ENCODE measurements at regions not wholly inside any gene's neighbourhood (a gene's known extent, or its start where the extent isn't known, plus 50 kb on each side); places are given as distances from the start of the nearest gene placed in this dataset.

DNA sequence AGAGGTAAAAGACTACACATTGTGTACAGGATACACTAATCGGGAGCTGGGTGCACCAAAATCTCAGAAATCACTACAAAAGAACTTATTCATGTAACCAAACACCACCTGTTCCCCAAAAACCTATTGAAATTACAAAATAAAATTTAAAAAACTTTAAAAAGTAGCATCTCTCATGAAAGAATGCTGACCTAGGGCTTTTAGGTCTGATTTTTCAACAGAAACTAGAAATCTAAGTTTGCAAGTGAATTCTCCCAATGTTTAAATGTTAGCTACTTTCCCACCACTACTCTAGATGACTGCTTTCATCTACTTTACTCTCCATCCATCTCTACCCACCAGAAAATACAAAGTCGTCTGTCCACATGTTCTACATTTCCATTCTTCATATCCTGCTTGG lies 1447.7 kb downstream of the RPA4 start:
- no peak for ATAC-seq
- no peak for DNase-seq (ENCODE audit: low spot score)

DNA sequence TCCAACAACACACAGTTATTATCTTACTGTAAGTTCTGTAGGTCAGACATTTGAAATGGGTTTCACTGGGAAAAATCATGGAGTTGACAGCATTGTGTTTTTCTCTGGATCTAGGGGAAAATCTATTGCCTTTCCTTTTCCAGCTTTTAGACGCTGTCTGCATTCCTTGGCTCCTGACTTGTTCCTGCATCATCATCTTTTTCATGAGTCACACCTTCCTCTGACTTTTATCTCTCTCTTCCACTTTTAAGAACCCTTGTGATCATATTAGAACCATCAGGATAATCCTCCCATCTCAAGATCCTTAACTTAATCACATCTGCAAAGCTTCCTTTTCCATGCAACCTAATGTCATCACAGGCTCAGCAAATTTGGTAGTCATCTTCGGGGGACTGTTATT lies 1454.8 kb downstream of the RPA4 start:
- DNase-seq (ENCODE audit: low spot score) (no peak), ATAC-seq (no peak)

- ATAC-seq (no peak), DNase-seq (ENCODE audit: low spot score) (no peak)
These were observed 1467.2 kb downstream of the RPA4 start for GRCh38 chrX:98350940-98351339.

- DNase-seq (ENCODE audit: low spot score) (no peak), ATAC-seq (no peak)
These were observed 1473.4 kb downstream of the RPA4 start for GRCh38 chrX:98357146-98357545.

- DNase-seq (ENCODE audit: low spot score) (no peak), ATAC-seq (no peak)
These were observed 1478.9 kb downstream of the RPA4 start for GRCh38 chrX:98362630-98363029.

GRCh38 chrX:98371994-98372393 lies 1488.3 kb downstream of the RPA4 start:
- no peak for DNase-seq (ENCODE audit: low spot score)
- no peak for ATAC-seq

DNA sequence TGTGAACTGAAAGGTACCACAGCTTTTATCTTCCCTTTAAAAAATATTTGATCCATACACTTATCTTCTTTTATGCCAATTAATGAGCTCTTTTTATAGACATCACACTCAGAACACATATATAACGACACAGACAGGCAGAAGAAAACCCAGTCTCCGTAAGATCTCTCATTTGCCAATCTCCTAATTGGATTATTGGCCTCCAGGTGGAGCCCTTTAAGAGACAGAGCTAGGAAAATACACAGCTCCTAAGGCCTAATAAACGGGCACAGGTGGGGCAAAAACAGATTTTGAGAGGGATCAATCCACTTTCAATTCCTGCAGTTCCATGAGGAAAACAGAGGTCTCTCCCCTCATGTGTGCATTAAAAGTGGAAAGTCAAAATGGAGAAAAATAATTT lies 1495.4 kb downstream of the RPA4 start:
- no peak for ATAC-seq

DNA sequence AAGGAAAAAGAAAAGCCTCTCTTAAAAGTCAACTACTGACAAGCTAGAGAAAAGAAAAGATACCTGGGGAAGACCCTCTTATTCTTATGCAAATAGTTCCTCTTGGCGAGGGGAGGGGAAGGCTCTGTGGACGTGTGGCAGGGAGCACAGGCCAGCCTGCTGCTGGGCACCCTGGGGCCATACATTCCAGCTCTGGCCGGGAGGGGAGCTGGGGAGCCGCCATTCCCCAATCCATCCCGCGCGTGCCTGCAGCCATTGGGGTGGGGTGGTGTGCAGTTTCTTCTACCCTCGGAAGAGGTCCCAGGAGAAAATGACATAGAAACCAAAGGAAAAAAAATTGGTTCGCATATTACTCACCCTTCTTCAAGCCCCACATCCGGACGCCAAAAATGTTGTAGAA lies 1496.4 kb downstream of the RPA4 start:
- ATAC-seq (no peak), DNase-seq (ENCODE audit: low spot score) (no peak)

More for the DNA sequence above, 1495.4 kb downstream of the RPA4 start:
- DNase-seq (ENCODE audit: low spot score), result no peak

DNA sequence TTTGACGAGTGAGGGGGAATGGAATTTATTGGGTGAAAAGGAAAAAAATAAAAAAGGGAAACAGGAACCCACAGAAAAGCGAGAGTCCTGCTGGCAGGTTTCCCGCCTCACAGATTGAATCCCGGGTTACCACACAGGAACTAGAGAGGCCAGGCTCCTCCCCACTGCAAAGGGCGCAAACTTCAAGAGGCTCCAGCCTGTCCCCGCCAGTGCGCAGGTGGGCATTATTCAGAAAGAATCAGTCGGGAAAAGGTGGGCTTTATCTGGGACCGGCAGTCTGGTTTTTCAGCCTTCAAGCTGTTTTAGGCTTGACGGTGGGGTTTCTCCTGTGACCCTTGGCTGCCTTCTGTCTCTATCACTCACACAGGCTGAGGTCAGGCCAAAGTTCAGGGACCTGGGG lies 1496.8 kb downstream of the RPA4 start:
- no peak for DNase-seq (ENCODE audit: low spot score)
- ATAC-seq, result no peak

DNA sequence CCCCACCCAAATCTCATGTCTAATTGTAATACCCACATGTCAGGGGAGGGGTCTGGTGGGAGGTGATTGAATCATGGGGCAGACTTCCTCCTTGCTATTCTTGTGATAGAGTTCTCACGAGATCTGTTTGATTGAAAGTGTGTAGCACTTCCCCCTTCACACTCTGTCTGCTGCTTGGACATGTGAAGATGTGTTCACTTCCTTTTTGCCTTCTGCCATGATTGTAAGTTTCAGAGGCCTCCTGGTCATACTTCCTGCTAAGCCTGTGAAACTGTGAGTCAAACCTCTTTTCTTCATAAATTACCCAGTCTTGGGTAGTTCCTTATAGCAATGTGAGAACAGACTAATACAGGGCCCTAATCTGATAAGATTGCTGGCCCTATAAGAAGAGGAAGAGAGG lies 1514.8 kb downstream of the RPA4 start:
- ATAC-seq (no peak), DNase-seq (ENCODE audit: low spot score) (no peak)

DNA sequence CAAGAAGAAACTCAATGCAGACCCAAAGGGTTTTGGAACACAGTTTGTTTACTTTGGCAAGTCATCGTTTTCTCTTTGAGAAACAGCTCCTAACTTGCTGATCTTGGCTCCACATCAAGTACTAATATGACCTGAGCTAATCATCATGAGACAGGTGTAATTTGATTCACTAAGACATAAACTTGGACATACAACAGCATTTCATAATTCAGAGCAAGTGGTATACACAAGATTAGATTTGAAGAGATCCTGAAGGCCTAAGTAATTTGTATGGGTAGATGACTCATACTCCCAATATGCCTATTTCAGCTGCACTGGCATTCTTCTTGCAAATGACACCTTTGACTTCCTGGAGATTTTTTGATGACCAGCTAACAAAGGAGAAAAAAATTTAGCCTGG lies 1521.7 kb downstream of the RPA4 start:
- DNase-seq (ENCODE audit: low spot score), result no peak
- no peak for ATAC-seq

DNA sequence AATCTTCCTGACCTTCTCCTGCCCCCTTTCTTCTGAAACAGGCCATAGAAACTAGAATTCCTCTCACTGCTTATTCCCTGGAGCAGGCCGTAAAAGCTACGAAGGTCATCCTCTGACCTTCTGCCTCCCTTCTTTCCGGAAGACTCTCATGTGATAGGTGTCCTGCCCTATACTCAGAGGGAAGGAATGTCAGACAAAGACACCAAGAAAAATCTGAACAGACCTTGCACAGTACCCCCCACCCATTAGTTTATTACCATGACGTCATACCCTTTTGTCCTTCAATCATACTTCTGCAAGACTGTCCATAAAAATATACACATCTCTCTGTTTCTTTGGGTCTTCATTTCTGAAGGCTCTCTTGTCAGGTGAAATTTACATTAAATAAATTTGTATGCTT lies 1523.9 kb downstream of the RPA4 start:
- no peak for ATAC-seq
- no peak for DNase-seq (ENCODE audit: low spot score)

DNA sequence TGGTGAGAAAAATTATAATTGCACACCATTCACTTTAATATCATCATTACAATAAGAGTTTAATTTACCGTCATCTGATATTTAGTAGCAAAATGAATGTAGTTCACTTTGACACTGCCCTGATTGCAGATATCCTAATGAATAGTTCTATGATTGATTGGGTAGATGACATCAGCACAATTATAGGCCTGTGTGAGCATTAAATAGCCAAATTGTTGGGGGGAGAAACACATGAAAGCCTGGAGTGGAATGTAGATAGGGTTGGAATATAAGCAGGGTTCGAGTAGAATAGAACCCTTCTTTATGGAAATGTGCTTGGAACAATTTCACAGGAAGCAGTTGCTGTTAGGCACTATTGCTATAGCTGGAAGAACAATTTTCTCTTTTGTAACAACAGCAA lies 1526.2 kb downstream of the RPA4 start:
- no peak for ATAC-seq
- no peak for DNase-seq (ENCODE audit: low spot score)

- no peak for DNase-seq (ENCODE audit: low spot score)
- no peak for ATAC-seq
These were observed 1528.3 kb downstream of the RPA4 start for GRCh38 chrX:98412058-98412457.

DNA sequence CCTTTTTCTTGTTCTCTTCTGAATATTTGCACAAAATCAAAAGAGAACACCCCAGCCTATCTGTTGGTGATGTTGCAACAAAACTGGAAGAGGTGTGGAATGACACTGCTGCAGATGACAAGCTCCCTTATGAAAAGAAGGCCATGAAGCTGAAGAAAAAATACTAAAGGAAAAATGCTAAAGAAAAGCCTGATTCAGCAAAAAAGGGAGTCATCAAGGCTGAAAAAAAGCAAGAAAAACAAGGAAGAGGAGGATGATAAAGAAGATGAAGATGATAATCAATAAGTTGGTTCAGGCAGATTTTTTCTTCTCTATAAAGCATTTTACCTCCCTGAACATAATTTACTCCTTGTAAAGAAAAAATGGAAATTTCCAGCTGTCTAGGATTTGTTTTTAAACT lies 1538.8 kb downstream of the RPA4 start:
- DNase-seq (ENCODE audit: low spot score) (no peak), ATAC-seq (no peak)

- no peak for DNase-seq (ENCODE audit: low spot score)
- no peak for ATAC-seq
These were observed 1548.7 kb downstream of the RPA4 start for GRCh38 chrX:98432413-98432812.

DNA sequence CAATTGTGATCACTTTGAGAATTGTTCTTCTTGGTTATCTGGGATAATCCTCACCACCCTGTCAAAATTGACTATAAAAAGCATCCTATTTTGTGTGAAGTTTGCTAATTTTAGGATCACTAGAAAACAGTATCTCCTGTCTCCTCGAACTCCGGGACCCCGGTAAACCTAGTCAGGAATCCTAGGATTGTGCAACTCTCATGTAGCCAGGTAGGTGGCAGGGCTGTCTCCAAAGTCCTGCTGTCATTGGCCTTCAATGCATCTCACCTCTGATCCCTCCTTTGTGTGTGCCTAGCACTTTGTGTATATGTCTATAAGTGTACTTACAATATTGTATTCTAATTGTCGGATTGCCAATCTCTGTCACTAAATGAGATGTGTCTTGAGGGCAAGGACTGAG lies 1564.8 kb downstream of the RPA4 start:
- ATAC-seq (no peak), DNase-seq (ENCODE audit: low spot score) (no peak)

- DNase-seq (ENCODE audit: low spot score) (no peak), ATAC-seq (no peak)
These were observed 1568.7 kb downstream of the RPA4 start for GRCh38 chrX:98452456-98452855.

GRCh38 chrX:98459669-98460068 lies 1576.0 kb downstream of the RPA4 start:
- DNase-seq (ENCODE audit: low spot score), result no peak
- ATAC-seq, result no peak

GRCh38 chrX:98480606-98481005 lies 1596.9 kb downstream of the RPA4 start:
- no peak for ATAC-seq
- DNase-seq (ENCODE audit: low spot score), result no peak

GRCh38 chrX:98481636-98482035 lies 1597.9 kb downstream of the RPA4 start:
- DNase-seq (ENCODE audit: low spot score) (no peak), ATAC-seq (no peak)

GRCh38 chrX:98490670-98491069 lies 1607.0 kb downstream of the RPA4 start:
- DNase-seq (ENCODE audit: low spot score) (no peak), ATAC-seq (no peak)

DNA sequence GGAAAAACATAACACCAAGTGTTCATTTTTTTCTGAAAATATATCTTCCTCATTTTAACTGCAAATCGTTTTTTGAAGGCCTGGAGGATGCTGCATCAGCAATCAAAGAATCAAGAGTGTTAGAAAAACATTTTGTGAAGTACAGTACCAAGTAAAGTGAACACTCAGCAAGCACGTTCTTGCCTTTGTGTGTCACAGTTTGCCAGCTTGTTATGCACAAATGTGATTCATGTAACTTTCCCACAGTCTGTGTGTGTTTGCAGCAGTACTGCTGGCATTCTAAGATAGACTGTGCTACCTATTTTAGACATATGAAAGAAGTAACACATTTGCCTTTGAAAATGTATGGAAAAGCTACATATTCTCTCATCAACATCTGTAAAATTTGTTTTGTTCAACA lies 1617.7 kb downstream of the RPA4 start:
- ATAC-seq (no peak), DNase-seq (ENCODE audit: low spot score) (no peak)

DNA sequence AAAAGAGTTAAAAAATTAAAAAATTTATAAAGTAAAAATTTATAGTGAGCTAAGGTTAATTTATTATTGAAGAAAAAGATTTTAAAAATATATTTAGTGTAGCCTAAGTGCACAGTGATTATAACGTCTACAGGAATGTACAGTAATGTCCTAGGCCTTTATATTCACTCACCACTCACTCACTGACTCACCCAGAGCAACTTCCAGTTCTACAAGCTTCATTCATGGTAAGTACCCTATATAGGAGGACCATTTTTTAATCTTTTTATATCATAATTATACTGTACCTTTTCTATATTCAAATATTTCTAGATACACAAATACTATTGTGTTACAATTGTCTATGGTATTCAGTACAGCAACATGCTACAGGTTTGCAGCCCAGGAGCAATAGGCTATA lies 1623.2 kb downstream of the RPA4 start:
- DNase-seq (ENCODE audit: low spot score) (no peak), ATAC-seq (no peak)

Data from left lobe of liver (tissue), 2 donors.